KOPT-K1 (cell line): ENCODE measurements at regions not wholly inside any gene's neighbourhood (a gene's known extent, or its start where the extent isn't known, plus 50 kb on each side); places are given as distances from the start of the nearest gene placed in this dataset.
"Not testable (repeated sequence)": the region's sequence is repeated elsewhere in the genome, so short reads cannot be mapped to it uniquely, and the experiment has no call there.

Source experiments
- H3K27ac ChIP-seq: fragments of 200-600 bp; sonication (generic); 2 replicates; pipeline ENCODE4 v1.5.1; 2016; ENCODE audit warnings: antibody characterized with exemption, mild to moderate bottlenecking, low read depth, low read length; ENCODE audit not compliant: poor library complexity, severe bottlenecking
- H3K36me3 ChIP-seq: fragments of 200-600 bp; sonication (generic); 2 replicates; pipeline ENCODE4 v1.5.1; 2017; ENCODE audit warnings: antibody characterized with exemption, mild to moderate bottlenecking, low read length, moderate library complexity; ENCODE audit not compliant: insufficient read depth
- H3K9me3 ChIP-seq: fragments of 200-600 bp; sonication (generic); 2 replicates; pipeline ENCODE4 v1.5.1; 2017; ENCODE audit warnings: antibody characterized with exemption, low read length, mild to moderate bottlenecking; ENCODE audit not compliant: insufficient read depth, poor library complexity, severe bottlenecking

DNA sequence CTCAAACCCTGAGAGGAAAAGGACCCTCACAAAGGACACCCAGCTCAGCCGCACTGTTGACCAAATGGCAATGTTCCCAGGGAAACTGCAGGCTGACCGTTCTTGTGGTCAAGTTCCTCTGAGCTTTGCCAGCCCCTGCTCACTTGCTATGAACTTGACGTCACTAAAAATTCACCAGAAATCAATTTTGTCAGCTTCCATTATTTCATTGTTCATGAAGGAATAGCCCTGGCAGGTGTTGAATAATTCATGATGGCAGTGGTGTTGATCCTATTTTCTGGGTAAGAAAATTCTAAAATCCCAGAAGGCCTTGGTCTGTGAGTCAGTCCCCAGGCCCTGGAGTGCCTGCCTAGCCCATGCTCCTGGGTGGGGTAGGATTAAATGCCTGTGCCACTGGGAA, 318.9 kb downstream of the ZNF326 start:
- no peak overlapping the region for H3K27ac ChIP-seq
- H3K9me3 ChIP-seq: no peaks in the 10 kb centered on the region
- no peaks in the 10 kb centered on the region for H3K36me3 ChIP-seq

DNA sequence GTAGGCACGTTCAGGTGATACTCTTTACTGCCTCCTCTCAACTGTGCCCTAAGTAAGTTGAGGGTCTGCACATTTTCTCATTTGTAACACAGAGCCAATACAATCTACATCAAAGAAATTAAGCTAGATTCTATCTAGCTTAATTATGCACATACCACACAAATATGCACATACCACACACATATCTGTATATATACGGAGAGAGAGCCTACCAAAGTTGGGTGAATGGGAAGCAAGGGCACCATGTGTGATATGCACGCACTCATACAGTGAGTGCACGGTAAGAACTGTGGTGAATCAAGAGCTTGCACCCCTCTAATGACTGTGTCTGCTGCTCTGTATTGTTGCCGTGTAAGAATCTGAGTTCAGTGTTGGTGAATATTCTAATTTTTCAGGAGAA, 314.9 kb downstream of the ZNF326 start:
- Histone ChIP-seq H3K27ac (no peak overlapping the region), H3K9me3 (peaks cover 5% of the 10 kb centered on the region), H3K36me3 (no peaks in the 10 kb centered on the region)

GRCh38 chr1:90308421-90308820, 313.5 kb downstream of the ZNF326 start:
- no peaks in the 10 kb centered on the region for H3K36me3 ChIP-seq
- no peak overlapping the region for H3K27ac ChIP-seq
- H3K9me3 ChIP-seq: peaks cover 5% of the 10 kb centered on the region

- no peak overlapping the region for H3K27ac ChIP-seq
- H3K36me3 ChIP-seq: no peaks in the 10 kb centered on the region
- H3K9me3 ChIP-seq: peaks cover 5% of the 10 kb centered on the region
Measured at GRCh38 chr1:90305577-90305976, 310.7 kb downstream of the ZNF326 start.

DNA sequence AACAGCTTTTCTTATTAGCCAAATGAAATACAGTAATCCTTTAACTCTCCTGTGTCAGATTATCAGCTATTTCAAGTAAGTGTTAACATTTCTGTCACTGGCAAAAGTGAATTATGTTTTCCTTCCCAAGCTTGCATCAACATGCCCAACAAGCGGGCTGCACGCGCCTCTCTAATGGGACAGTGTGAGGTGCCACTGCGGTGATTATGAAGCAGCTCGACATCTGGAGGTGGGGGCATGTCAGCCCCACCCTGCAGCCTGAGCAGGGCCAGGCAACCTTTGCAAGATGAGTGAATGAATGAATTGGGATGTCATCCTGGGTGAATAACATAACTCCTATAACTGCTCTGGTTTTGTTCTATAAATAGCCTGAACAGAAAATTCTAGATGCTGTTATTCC, 301.4 kb downstream of the ZNF326 start:
- Histone ChIP-seq H3K27ac (no peak overlapping the region), H3K36me3 (no peaks in the 10 kb centered on the region), H3K9me3 (no peaks in the 10 kb centered on the region)

DNA sequence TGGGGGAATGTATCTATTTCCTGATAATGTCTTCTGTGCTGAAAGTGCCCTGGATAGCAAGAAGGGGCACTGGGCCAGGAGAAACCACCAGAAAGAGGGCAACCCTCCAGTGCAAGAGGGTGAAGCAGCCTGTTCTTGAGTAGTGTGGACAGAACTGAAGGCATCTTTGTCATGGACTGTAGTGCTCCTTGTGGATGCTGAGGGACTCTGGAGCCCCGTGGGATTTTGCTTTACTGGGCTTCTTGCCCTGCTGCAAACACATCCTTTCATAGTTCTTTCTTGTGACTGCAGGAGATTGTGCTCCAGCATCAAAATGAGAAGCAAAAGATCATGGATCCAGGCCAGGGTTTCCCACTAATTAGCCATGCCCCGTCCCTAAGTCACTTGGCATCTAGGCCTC, 300.6 kb downstream of the ZNF326 start:
- no peak overlapping the region for H3K27ac ChIP-seq

DNA sequence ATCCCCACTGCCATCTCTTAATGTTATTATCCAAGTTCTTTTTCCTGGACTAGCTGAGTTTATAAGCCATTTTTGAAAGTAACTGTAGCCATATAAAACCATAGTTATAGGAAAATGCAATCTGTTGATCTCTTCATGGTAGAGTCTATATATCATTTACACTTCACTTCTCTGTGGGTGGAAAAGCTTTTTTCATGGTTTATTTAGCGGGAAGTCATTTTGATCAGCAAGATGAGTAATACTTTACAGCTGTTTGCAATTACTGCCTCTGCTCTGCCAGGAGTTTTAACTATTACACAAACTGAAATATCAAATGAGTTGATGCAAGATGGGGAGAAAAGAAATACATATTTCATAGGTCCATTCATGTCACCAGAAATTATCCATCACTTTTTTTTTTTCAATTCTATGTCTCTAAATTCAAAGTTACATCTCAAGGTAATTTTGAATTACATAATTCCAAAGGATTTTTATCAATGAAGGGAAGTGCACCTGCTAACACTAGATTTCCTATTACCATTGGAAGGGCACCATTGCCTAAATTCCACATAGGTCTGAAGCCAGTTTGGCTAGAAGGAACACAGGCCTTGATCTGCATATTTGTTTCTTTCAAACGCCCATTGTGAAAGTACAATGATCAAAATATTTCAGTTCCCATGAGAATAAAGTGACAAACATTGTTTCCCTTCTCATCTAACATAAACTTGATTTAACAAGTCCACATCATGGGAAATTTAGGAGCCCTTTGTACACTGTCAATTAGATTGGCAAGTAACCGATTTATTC, 296.7 kb downstream of the ZNF326 start:
- Histone ChIP-seq H3K36me3 (no peaks in the 10 kb centered on the region), H3K9me3 (no peaks in the 10 kb centered on the region), H3K27ac (no peak overlapping the region)

More for the DNA sequence above, 300.6 kb downstream of the ZNF326 start:
- no peaks in the 10 kb centered on the region for H3K36me3 ChIP-seq
- no peaks in the 10 kb centered on the region for H3K9me3 ChIP-seq

DNA sequence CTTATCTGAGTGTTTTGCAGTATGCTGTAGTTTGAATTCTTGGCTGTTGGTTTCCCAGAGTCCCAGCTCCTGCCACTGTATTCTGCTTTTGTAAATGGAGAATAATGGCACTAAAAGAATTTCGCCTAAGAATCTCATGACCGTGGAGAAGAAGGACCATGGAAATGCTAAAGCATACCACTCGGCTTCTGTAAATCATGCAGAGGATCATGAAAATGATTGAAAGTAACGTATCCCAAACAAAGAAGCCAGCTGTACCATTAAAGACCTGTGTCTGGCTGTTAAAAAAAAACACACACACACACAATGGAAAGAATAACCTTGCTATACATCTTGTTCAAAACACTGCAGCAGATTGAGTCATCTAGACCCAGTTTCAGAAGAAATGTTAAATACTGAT, 287.9 kb downstream of the ZNF326 start:
- Histone ChIP-seq H3K36me3 (no peaks in the 10 kb centered on the region), H3K27ac (no peak overlapping the region), H3K9me3 (no peaks in the 10 kb centered on the region)

- H3K36me3 ChIP-seq, H3K27ac ChIP-seq, H3K9me3 ChIP-seq: not testable (repeated sequence)
Measured at GRCh38 chr1:90281886-90282285, 287.0 kb downstream of the ZNF326 start.

DNA sequence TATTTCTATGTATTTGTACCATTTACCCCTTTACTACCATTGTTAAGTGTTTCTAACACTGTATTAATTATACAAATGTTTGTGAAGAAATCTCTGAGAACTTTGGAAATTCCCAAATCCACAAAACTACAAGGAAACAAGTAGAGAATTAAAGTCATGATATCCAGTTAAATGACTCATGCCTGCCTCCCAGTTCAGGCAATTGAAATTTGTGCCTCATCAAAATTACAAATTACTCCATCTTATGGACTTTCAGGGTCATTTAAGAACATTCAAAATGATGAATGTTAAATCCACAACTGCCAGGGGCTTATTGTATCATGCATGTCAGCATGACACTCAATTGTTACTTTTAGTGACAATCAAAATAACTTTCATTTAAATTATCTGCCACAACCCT, 282.4 kb downstream of the ZNF326 start:
- Histone ChIP-seq H3K27ac (no peak overlapping the region), H3K36me3 (no peaks in the 10 kb centered on the region), H3K9me3 (no peaks in the 10 kb centered on the region)

DNA sequence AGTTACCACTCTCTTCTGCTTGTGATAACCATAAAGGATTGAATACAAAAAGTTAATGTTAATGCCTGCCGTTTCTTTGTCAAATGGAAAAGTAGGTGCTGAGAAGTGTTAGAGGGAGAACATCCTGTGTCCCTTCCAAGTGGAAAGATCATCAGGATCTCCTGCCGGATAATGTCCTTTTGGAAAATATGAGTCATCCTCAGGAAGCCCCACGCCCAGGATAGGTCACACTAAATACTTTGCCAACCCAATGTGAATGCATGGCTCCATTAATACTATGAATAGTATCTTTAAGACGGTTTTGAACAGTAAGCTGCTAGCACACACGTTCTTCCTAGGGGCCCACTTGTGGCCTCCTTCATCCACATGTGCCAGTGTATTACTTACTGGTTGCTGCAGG, 279.5 kb downstream of the ZNF326 start:
- Histone ChIP-seq H3K27ac (no peak overlapping the region), H3K36me3 (no peaks in the 10 kb centered on the region), H3K9me3 (no peaks in the 10 kb centered on the region)

GRCh38 chr1:90273241-90273774, 278.4 kb downstream of the ZNF326 start:
- Histone ChIP-seq H3K27ac (no peak overlapping the region), H3K36me3 (no peaks in the 10 kb centered on the region), H3K9me3 (no peaks in the 10 kb centered on the region)

DNA sequence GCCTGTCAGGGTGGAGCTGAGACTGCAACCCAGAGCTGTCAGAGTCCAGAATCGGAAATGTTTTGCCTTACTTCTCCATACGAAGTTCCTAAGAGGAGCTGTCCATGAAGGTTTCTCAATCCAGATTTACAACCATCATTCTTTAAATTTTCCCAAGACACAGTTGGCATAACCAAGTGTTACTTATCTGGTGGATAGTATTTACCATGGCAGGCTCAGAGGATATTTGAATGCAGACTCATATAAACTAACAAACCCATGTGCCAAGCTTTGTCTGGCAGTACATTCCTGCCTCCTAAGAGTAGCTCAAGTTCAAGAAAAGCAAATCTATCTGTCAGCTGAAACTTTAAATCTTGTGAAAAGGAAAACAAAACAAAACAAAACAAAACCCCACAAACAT, 267.9 kb downstream of the ZNF326 start:
- Histone ChIP-seq H3K36me3 (no peaks in the 10 kb centered on the region), H3K27ac (no peak overlapping the region), H3K9me3 (no peaks in the 10 kb centered on the region)

- H3K27ac ChIP-seq: no peak overlapping the region
Measured at GRCh38 chr1:90262286-90262685, 267.4 kb downstream of the ZNF326 start.

GRCh38 chr1:90246069-90246468, 251.2 kb downstream of the ZNF326 start:
- Histone ChIP-seq H3K9me3 (no peaks in the 10 kb centered on the region), H3K36me3 (no peaks in the 10 kb centered on the region), H3K27ac (no peak overlapping the region)

More at GRCh38 chr1:90262286-90262685, 267.4 kb downstream of the ZNF326 start:
- no peaks in the 10 kb centered on the region for H3K9me3 ChIP-seq
- H3K36me3 ChIP-seq: no peaks in the 10 kb centered on the region

- H3K27ac ChIP-seq: no peak overlapping the region
- no peaks in the 10 kb centered on the region for H3K36me3 ChIP-seq
- H3K9me3 ChIP-seq: no peaks in the 10 kb centered on the region
Measured at GRCh38 chr1:90236493-90236892, 241.6 kb downstream of the ZNF326 start.
